A549 (cell line): ENCODE measurements at regions not wholly inside any gene's neighbourhood (a gene's known extent, or its start where the extent isn't known, plus 50 kb on each side); places are given as distances from the start of the nearest gene placed in this dataset.

Experiments
- ATAC-seq, 2 experiments: fragments of 200-7000 bp in 1 of 2; fragments of >200 bp in 1 of 2; cut with Nextera tagmentation in 1 of 2; cut with Tn5 transposase in 1 of 2; 3 replicates each; pipeline versions ENCODE4 v1.8.0 to v1.9.1; 2018 to 2020; ENCODE audit warnings: mild to moderate bottlenecking in 1 of 2, moderate library complexity in 1 of 2
- CTCF ChIA-PET: fragments of 300-600 bp; sonication (Branson Sonifier 250); formaldehyde crosslinking; extraction: SDS; loops from one replicate; lab custom pipeline; 2021; ENCODE audit warnings: antibody characterized with exemption, inconsistent platforms; lab: Yijun Ruan, JAX
- POLR2A ChIA-PET: fragments of 350-600 bp; formaldehyde crosslinking; extraction: SDS; loops from one replicate; lab custom pipeline; 2021; ENCODE audit warnings: antibody characterized with exemption, inconsistent platforms; lab: Yijun Ruan, JAX
- DNase-seq, 2 experiments: peaks; one replicate each; pipeline versions ENCODE4 v3.0.0 to v3.0.0-alpha.2; 2011 to 2016; ENCODE audit warnings: low read depth in 1 of 2, low spot score in 1 of 2
- FAIRE-seq: peaks from 2 replicates; lab custom pipeline; 2011; peaks lifted over from hg19 to GRCh38; lab: Jason Lieb, UNC
- H3K27ac ChIP-seq, 2 experiments: fragments of >200 bp; sonication (Bioruptor Twin); formaldehyde crosslinking; 3 replicates each; pipeline ENCODE4 v1.5.1; 2016 to 2017
- H3K4me1 ChIP-seq: fragments of >200 bp; sonication (Bioruptor Twin); formaldehyde crosslinking; 3 replicates; pipeline ENCODE4 v1.6.1; 2016
- H3K4me2 ChIP-seq: fragments of >200 bp; sonication (Bioruptor Twin); formaldehyde crosslinking; 3 replicates; pipeline ENCODE4 v1.6.1; 2016
- H3K4me3 ChIP-seq: fragments of >200 bp; sonication (Bioruptor Twin); formaldehyde crosslinking; 3 replicates; pipeline ENCODE4 v1.5.1; 2016
- H3K9me3 ChIP-seq: fragments of >200 bp; sonication (Bioruptor Twin); formaldehyde crosslinking; 3 replicates; pipeline ENCODE4 v1.6.1; 2016
- BCL3 ChIP-seq: fragments of >200 bp; sonication (Bioruptor Twin); formaldehyde crosslinking; IDR thresholded peaks from 3 replicates; pipeline ENCODE4 v1.6.1; 2016
- BHLHE40 ChIP-seq: IDR thresholded peaks from 2 replicates; pipeline ENCODE4 v1.6.1; 2012; ENCODE audit warnings: low read depth, low read length, inconsistent platforms
- CBX2 ChIP-seq: fragments of 200-600 bp; sonication (generic); IDR thresholded peaks from 2 replicates; pipeline ENCODE4 v1.6.1; 2016; ENCODE audit warnings: low read depth, mild to moderate bottlenecking, borderline replicate concordance
- CEBPB ChIP-seq, 2 experiments: fragments of >200 bp in 1 of 2; sonication (Bioruptor Twin) in 1 of 2; formaldehyde crosslinking in 1 of 2; IDR thresholded peaks; 2 replicates each; pipeline ENCODE4 v1.6.1; 2012 to 2016
- CHD4 ChIP-seq: fragments of 200-600 bp; sonication (generic); IDR thresholded peaks from 2 replicates; pipeline ENCODE4 v1.6.1; 2016; ENCODE audit warnings: antibody characterized with exemption, mild to moderate bottlenecking, borderline replicate concordance
- EHMT2 ChIP-seq: fragments of 200-600 bp; sonication (generic); IDR thresholded peaks from 2 replicates; pipeline ENCODE4 v1.6.1; 2016; ENCODE audit warnings: antibody characterized with exemption, low read depth, mild to moderate bottlenecking, moderate library complexity
- ELK1 ChIP-seq: fragments of 150-350 bp; IDR thresholded peaks from 2 replicates; pipeline ENCODE4 v1.6.1; 2014; ENCODE audit warnings: low read depth, mild to moderate bottlenecking, low read length
- FOSB ChIP-seq: fragments of 250-450 bp; sonication (Bioruptor Pico); IDR thresholded peaks from 2 replicates; pipeline ENCODE4 v1.5.0; 2020; ENCODE audit warnings: mild to moderate bottlenecking, moderate library complexity
- FOSL2 ChIP-seq, 2 experiments: fragments of 450-650 bp in 1 of 2; fragments of >200 bp in 1 of 2; sonication (Bioruptor Twin) in 1 of 2; formaldehyde crosslinking; IDR thresholded peaks; 2 replicates each; pipeline versions ENCODE4 v1.5.0 to v1.6.1; 2016 to 2020; ENCODE audit warnings: mild to moderate bottlenecking in 1 of 2, moderate library complexity in 1 of 2
- GATA3 ChIP-seq: IDR thresholded peaks from 2 replicates; pipeline ENCODE4 v1.6.1; 2012; ENCODE audit warnings: borderline replicate concordance
- HMGXB4 ChIP-seq: fragments of 250-450 bp; sonication (Bioruptor Pico); IDR thresholded peaks from 2 replicates; pipeline ENCODE4 v1.5.0; 2021; ENCODE audit warnings: mild to moderate bottlenecking, moderate library complexity, borderline replicate concordance
- KDM5A ChIP-seq: fragments of 200-600 bp; sonication (generic); IDR thresholded peaks from 2 replicates; pipeline ENCODE4 v1.6.1; 2016; ENCODE audit warnings: antibody characterized with exemption, mild to moderate bottlenecking
- MAZ ChIP-seq: fragments of 150-350 bp; IDR thresholded peaks from 2 replicates; pipeline ENCODE4 v1.6.1; 2014; ENCODE audit warnings: antibody characterized with exemption, low read depth, low read length, borderline replicate concordance
- MYC ChIP-seq: IDR thresholded peaks from 2 replicates; pipeline ENCODE4 v1.6.1; 2012; ENCODE audit warnings: mild to moderate bottlenecking, inconsistent platforms, low read length, improper control_type of control experiment, borderline replicate concordance
- NFE2L2 ChIP-seq: fragments of 150-350 bp; conservative IDR thresholded peaks from 2 replicates; pipeline ENCODE4 v1.6.1; 2014; ENCODE audit warnings: low read length
- NR3C1 ChIP-seq: fragments of >200 bp; sonication (Bioruptor Twin); formaldehyde crosslinking; IDR thresholded peaks from 3 replicates; pipeline ENCODE4 v1.6.1; 2017
- POLR2AphosphoS2 ChIP-seq: conservative IDR thresholded peaks from 2 replicates; pipeline ENCODE4 v1.6.1; 2012; ENCODE audit warnings: low read length, improper control_type of control experiment, inconsistent platforms
- RAD21 ChIP-seq, 2 experiments: fragments of >200 bp in 1 of 2; sonication (Bioruptor Twin) in 1 of 2; formaldehyde crosslinking in 1 of 2; IDR thresholded peaks in 1 of 2; conservative IDR thresholded peaks in 1 of 2; 2 replicates in 1 of 2; 3 replicates in 1 of 2; pipeline ENCODE4 v1.6.1; 2012 to 2018; ENCODE audit warnings: inconsistent platforms in 1 of 2
- RFX5 ChIP-seq: fragments of 450-650 bp; IDR thresholded peaks from 2 replicates; pipeline ENCODE4 v1.7.1; 2014; ENCODE audit warnings: antibody characterized with exemption, mild to moderate bottlenecking, moderate library complexity
- SREBF2 ChIP-seq: fragments of 450-650 bp; IDR thresholded peaks from 2 replicates; pipeline ENCODE4 v1.6.1; 2014; ENCODE audit warnings: mild to moderate bottlenecking, moderate library complexity
- TP53 ChIP-seq: fragments of 250-450 bp; sonication (Bioruptor Pico); IDR thresholded peaks from 2 replicates; pipeline ENCODE4 v1.5.0; 2021; ENCODE audit warnings: mild to moderate bottlenecking, moderate library complexity
- USF2 ChIP-seq: fragments of 450-650 bp; IDR thresholded peaks from 2 replicates; pipeline ENCODE4 v1.6.1; 2014; ENCODE audit warnings: antibody characterized with exemption
- ZFP36 ChIP-seq: fragments of 450-650 bp; IDR thresholded peaks from 2 replicates; pipeline ENCODE4 v1.6.1; 2014; ENCODE audit warnings: borderline replicate concordance; ENCODE audit not compliant: partially characterized antibody
- WGBS: methylation state at CpG from one replicate; pipeline ENCODE4 v1.1.6; 2017; ENCODE audit errors: missing lambda C conversion rate; 5-methylcytosine and 5-hydroxymethylcytosine counted together
- TF ChIP-seq, protein P1 (sequence below): fragments of 200-600 bp; sonication (generic); IDR thresholded peaks from 2 replicates; pipeline ENCODE4 v1.6.1; 2016; ENCODE audit warnings: antibody characterized with exemption, mild to moderate bottlenecking, moderate library complexity

DNA sequence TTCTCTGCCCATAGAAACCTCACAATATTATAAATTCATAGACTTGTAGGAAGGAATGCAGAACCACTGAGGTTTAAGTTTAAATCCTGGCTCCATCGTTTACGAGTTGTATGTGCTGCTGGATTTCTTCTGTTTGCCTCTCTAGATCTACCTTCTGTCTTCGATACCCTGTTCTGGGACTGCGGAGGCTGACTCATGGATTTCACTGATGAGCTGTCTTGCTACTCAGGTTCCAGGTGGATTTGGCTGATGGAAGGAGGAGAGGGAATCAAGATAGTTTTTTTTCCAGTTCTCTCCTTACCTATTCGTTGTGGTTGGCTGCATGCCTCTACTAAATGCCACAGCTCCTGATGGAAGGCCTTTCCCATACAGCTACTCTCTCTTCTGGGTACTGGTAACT, 375.8 kb downstream of the REEP3 start (continued):
- TF ChIP-seq MAZ (no peak), CEBPB (IDR thresholded peaks at IDR 0.05) (no peak), BCL3 (no peak), CBX2 (no peak)

GRCh38 chr10:63899673-63900300, 378.6 kb downstream of the REEP3 start:
- no peak for ATAC-seq
- ChIA-PET POLR2A (no interaction called here), CTCF (no interaction called here)
- 46% methylated on average over 3 of the region's 3 CpGs for WGBS
- TF ChIP-seq BHLHE40 (no peak), SREBF2 (no peak), ELK1 (no peak), NFE2L2 (no peak), POLR2AphosphoS2 (no peak), CHD4 (no peak), GATA3 (no peak)
- TF ChIP-seq, protein P1, sequence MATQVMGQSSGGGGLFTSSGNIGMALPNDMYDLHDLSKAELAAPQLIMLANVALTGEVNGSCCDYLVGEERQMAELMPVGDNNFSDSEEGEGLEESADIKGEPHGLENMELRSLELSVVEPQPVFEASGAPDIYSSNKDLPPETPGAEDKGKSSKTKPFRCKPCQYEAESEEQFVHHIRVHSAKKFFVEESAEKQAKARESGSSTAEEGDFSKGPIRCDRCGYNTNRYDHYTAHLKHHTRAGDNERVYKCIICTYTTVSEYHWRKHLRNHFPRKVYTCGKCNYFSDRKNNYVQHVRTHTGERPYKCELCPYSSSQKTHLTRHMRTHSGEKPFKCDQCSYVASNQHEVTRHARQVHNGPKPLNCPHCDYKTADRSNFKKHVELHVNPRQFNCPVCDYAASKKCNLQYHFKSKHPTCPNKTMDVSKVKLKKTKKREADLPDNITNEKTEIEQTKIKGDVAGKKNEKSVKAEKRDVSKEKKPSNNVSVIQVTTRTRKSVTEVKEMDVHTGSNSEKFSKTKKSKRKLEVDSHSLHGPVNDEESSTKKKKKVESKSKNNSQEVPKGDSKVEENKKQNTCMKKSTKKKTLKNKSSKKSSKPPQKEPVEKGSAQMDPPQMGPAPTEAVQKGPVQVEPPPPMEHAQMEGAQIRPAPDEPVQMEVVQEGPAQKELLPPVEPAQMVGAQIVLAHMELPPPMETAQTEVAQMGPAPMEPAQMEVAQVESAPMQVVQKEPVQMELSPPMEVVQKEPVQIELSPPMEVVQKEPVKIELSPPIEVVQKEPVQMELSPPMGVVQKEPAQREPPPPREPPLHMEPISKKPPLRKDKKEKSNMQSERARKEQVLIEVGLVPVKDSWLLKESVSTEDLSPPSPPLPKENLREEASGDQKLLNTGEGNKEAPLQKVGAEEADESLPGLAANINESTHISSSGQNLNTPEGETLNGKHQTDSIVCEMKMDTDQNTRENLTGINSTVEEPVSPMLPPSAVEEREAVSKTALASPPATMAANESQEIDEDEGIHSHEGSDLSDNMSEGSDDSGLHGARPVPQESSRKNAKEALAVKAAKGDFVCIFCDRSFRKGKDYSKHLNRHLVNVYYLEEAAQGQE, result no peak
- no peak overlapping the region for H3K27ac ChIP-seq
- no peak for DNase-seq
- H3K4me1 ChIP-seq, result no peaks in the 10 kb centered on the region
- H3K4me2 ChIP-seq, result no peak overlapping the region
- no peak for FAIRE-seq
- no peak overlapping the region for H3K4me3 ChIP-seq
- no peaks in the 10 kb centered on the region for H3K9me3 ChIP-seq

GRCh38 chr10:63901228-63901627, 380.0 kb downstream of the REEP3 start:
- FAIRE-seq (no peak), ATAC-seq (peak in 1 of 2 experiments; percentile 72; a peak in 4 of 6 replicates), DNase-seq (peak in 1 of 2 experiments; percentile 4)
- WGBS, result 35% methylated on average over 3 of the region's 3 CpGs
- H3K4me2 ChIP-seq, result no peak overlapping the region
- POLR2A ChIA-PET, result no interaction called here
- H3K4me3 ChIP-seq, result no peak overlapping the region
- H3K27ac ChIP-seq, result no peak overlapping the region
- CTCF ChIA-PET, result interaction anchor here (1.6 kb wide), 1 partner anchor 12 kb away, joined by 6 read pairs; no protein-coding TSS in a partner anchor
- no peaks in the 10 kb centered on the region for H3K4me1 ChIP-seq
- no peaks in the 10 kb centered on the region for H3K9me3 ChIP-seq
- TF ChIP-seq EHMT2 (no peak), NR3C1 (no peak), MAZ (no peak), KDM5A (no peak), SREBF2 (no peak), TP53 (CRISPR knock-in tag) (no peak), ZFP36 (no peak), FOSL2 (IDR thresholded peaks at IDR 0.05) (no peak), FOSL2 (CRISPR knock-in tag; IDR thresholded peaks at IDR 0.05) (no peak), USF2 (no peak), RAD21 (conservative IDR thresholded peaks at IDR 0.05 in 1 of 2, IDR thresholded peaks at IDR 0.05 in 1 of 2) (no peak), FOSB (CRISPR knock-in tag) (no peak), MYC (no peak), HMGXB4 (CRISPR knock-in tag) (no peak), CBX2 (no peak), RFX5 (no peak)
